IMR-90 (cell line): ENCODE measurements at regions not wholly inside any gene's neighbourhood (a gene's known extent, or its start where the extent isn't known, plus 50 kb on each side); places are given as distances from the start of the nearest gene placed in this dataset.
"Not testable (repeated sequence)": the region's sequence is repeated elsewhere in the genome, so short reads cannot be mapped to it uniquely, and the experiment has no call there.

ENCODE experiments used
- BHLHE40 ChIP-seq: fragments of 150-350 bp; IDR thresholded peaks from 2 replicates; pipeline ENCODE4 v1.6.1; 2016; ENCODE audit warnings: mild to moderate bottlenecking, low read depth, low read length
- CEBPB ChIP-seq: IDR thresholded peaks from 2 replicates; pipeline ENCODE4 v1.6.1; 2012; ENCODE audit warnings: low read depth, low read length, improper control_type of control experiment
- CHD1 ChIP-seq: IDR thresholded peaks from 2 replicates; pipeline ENCODE4 v1.6.1; 2012; ENCODE audit warnings: low read depth, low read length, improper control_type of control experiment
- CTCF ChIP-seq: conservative IDR thresholded peaks from 2 replicates; pipeline ENCODE4 v1.5.1; 2012; ENCODE audit warnings: mild to moderate bottlenecking, low read depth, low read length, improper control_type of control experiment
- ELK1 ChIP-seq: fragments of 150-350 bp; IDR thresholded peaks from 2 replicates; pipeline ENCODE4 v1.6.1; 2016; ENCODE audit warnings: low read depth, mild to moderate bottlenecking, low read length, moderate library complexity, borderline replicate concordance
- FOS ChIP-seq: fragments of 150-350 bp; IDR thresholded peaks from 2 replicates; pipeline ENCODE4 v1.6.1; 2016; ENCODE audit warnings: low read depth, low read length
- MAZ ChIP-seq: IDR thresholded peaks from 2 replicates; pipeline ENCODE4 v1.6.1; 2012; ENCODE audit warnings: low read depth, mild to moderate bottlenecking, low read length, improper control_type of control experiment, moderate library complexity, borderline replicate concordance
- NFE2L2 ChIP-seq: fragments of 150-350 bp; IDR thresholded peaks from 2 replicates; pipeline ENCODE4 v1.6.1; 2016; ENCODE audit warnings: low read depth, mild to moderate bottlenecking, low read length
- POLR2A ChIP-seq: IDR thresholded peaks from 2 replicates; pipeline ENCODE4 v1.6.1; 2012; ENCODE audit warnings: mild to moderate bottlenecking, low read depth, low read length
- RAD21 ChIP-seq: IDR thresholded peaks from 2 replicates; pipeline ENCODE4 v1.6.1; 2012; ENCODE audit warnings: low read length, improper control_type of control experiment
- RCOR1 ChIP-seq: IDR thresholded peaks from 2 replicates; pipeline ENCODE4 v1.6.1; 2012; ENCODE audit warnings: mild to moderate bottlenecking, low read length, improper control_type of control experiment; ENCODE audit not compliant: insufficient replicate concordance
- RFX5 ChIP-seq: IDR thresholded peaks from 2 replicates; pipeline ENCODE4 v1.8.0; 2012; ENCODE audit warnings: low read depth, mild to moderate bottlenecking, low read length, moderate library complexity
- SMC3 ChIP-seq: fragments of 150-350 bp; IDR thresholded peaks from 2 replicates; pipeline ENCODE4 v1.6.1; 2016; ENCODE audit warnings: low read depth, mild to moderate bottlenecking, antibody characterized with exemption, low read length, moderate library complexity
- USF2 ChIP-seq: fragments of 150-350 bp; IDR thresholded peaks from 2 replicates; pipeline ENCODE4 v1.6.1; 2017; ENCODE audit warnings: mild to moderate bottlenecking, antibody characterized with exemption, low read length, low read depth

GRCh38 chr21:6101588-6101987, 4419.8 kb upstream of the TPTE start:
- not testable (repeated sequence) for TF ChIP-seq CTCF, RAD21, NFE2L2, POLR2A, BHLHE40, USF2, CHD1, RCOR1, SMC3, CEBPB, MAZ, RFX5, ELK1, FOS
